OCI-LY7 (cell line): ENCODE measurements at regions not wholly inside any gene's neighbourhood (a gene's known extent, or its start where the extent isn't known, plus 50 kb on each side); places are given as distances from the start of the nearest gene placed in this dataset.
"Not testable (repeated sequence)": the region's sequence is repeated elsewhere in the genome, so short reads cannot be mapped to it uniquely, and the experiment has no call there.

Experiments
- BruUV-seq: library from RNA; stranded (reverse); fragments of 400-500 nt; replicated peaks from 2 replicates; lab custom pipeline; 2021; lab: Mats Ljungman, UMichigan
- CTCF ChIA-PET: fragments of 300-600 bp; sonication (Branson Sonifier 250); formaldehyde crosslinking; loops from one replicate; lab custom pipeline; 2022; ENCODE audit warnings: antibody characterized with exemption; ENCODE audit not compliant: unreplicated experiment; lab: Charles Lee
- POLR2A ChIA-PET: fragments of 300-600 bp; sonication (Branson Sonifier 250); formaldehyde crosslinking; loops from one replicate; lab custom pipeline; 2022; ENCODE audit warnings: antibody characterized with exemption; lab: Charles Lee
- DNase-seq: peaks from one replicate; pipeline ENCODE4 v3.0.0-alpha.2; 2015; ENCODE audit warnings: low spot score
- H2AFZ ChIP-seq: fragments of 200-600 bp; sonication (generic), shearing (Covaris generic); 2 replicates; pipeline ENCODE4 v1.6.1; 2014; ENCODE audit warnings: mild to moderate bottlenecking, antibody characterized with exemption, low read length, moderate library complexity
- H3K27ac ChIP-seq: fragments of 200-600 bp; sonication (generic); 2 replicates; pipeline ENCODE4 v1.5.1; 2014; ENCODE audit warnings: mixed run types, low read depth, mild to moderate bottlenecking, moderate library complexity, low read length, inconsistent platforms; ENCODE audit not compliant: poor library complexity, severe bottlenecking
- H3K36me3 ChIP-seq: fragments of 200-600 bp; sonication (generic); 2 replicates; pipeline ENCODE4 v1.6.1; 2014; ENCODE audit warnings: mild to moderate bottlenecking, antibody characterized with exemption, low read length, moderate library complexity, mixed read lengths; ENCODE audit not compliant: insufficient read depth
- H3K4me1 ChIP-seq: fragments of 200-600 bp; sonication (generic); 2 replicates; pipeline ENCODE4 v1.5.1; 2014; ENCODE audit warnings: mild to moderate bottlenecking, low read length; ENCODE audit not compliant: insufficient read depth, poor library complexity, severe bottlenecking
- H3K4me2 ChIP-seq: fragments of 200-600 bp; sonication (generic); 2 replicates; pipeline ENCODE4 v1.6.1; 2014; ENCODE audit warnings: mild to moderate bottlenecking, low read length
- H3K4me3 ChIP-seq: fragments of 200-600 bp; sonication (generic); 2 replicates; pipeline ENCODE4 v1.5.1; 2014; ENCODE audit warnings: mild to moderate bottlenecking, low read depth, low read length; ENCODE audit not compliant: poor library complexity, severe bottlenecking
- H3K79me2 ChIP-seq: fragments of 200-600 bp; sonication (generic); 2 replicates; pipeline ENCODE4 v1.6.1; 2016; ENCODE audit warnings: low read depth, mild to moderate bottlenecking, low read length, moderate library complexity, mixed read lengths; ENCODE audit not compliant: insufficient read depth
- H3K9me2 ChIP-seq: fragments of 200-600 bp; sonication (generic); 2 replicates; pipeline ENCODE4 v1.6.1; 2016; ENCODE audit warnings: mild to moderate bottlenecking, low read length, mixed read lengths; ENCODE audit not compliant: insufficient read depth
- H3K9me3 ChIP-seq: fragments of 200-600 bp; sonication (generic); 2 replicates; pipeline ENCODE4 v1.6.1; 2014; ENCODE audit warnings: mild to moderate bottlenecking, mixed run types, low read length, mixed read lengths
- H4K20me1 ChIP-seq: fragments of 200-600 bp; sonication (generic); 2 replicates; pipeline ENCODE4 v1.6.1; 2014; ENCODE audit warnings: mild to moderate bottlenecking, antibody characterized with exemption, low read length, moderate library complexity, mixed read lengths; ENCODE audit not compliant: insufficient read depth
- CTCF ChIP-seq: fragments of 200-600 bp; sonication (generic); conservative IDR thresholded peaks from 2 replicates; pipeline ENCODE4 v1.5.1; 2014; ENCODE audit warnings: mild to moderate bottlenecking, antibody characterized with exemption, low read length, moderate library complexity, mixed read lengths
- EZH2phosphoT487 ChIP-seq: fragments of 200-600 bp; sonication (generic); IDR thresholded peaks from 2 replicates; pipeline ENCODE4 v1.6.1; 2018; ENCODE audit warnings: low read depth, borderline replicate concordance, mild to moderate bottlenecking, mixed run types, antibody characterized with exemption, low read length, moderate library complexity, mixed read lengths
- intact Hi-C: fragments of 100-400 bp; cut with micrococcal nuclease; formaldehyde crosslinking; loops from one replicate; pipeline ENCODE4 v1.10.0; 2022; ENCODE audit not compliant: unreplicated experiment

- ChIA-PET POLR2A (no interaction called here), CTCF (no interaction called here)
- Histone ChIP-seq H3K9me2 (no peaks in the 10 kb centered on the region), H4K20me1 (no peaks in the 10 kb centered on the region), H2AFZ (no peak overlapping the region), H3K27ac (no peak overlapping the region), H3K4me1 (no peaks in the 10 kb centered on the region), H3K4me2 (no peak overlapping the region), H3K9me3 (no peaks in the 10 kb centered on the region), H3K4me3 (no peak overlapping the region), H3K79me2 (no peaks in the 10 kb centered on the region), H3K36me3 (no peaks in the 10 kb centered on the region)
- BruUV-seq: no TSS peak
- DNase-seq: no peak
- intact Hi-C loops: no loop called here
- TF ChIP-seq CTCF (no peak), EZH2phosphoT487 (no peak)
Observed at GRCh38 chr11:91075032-91075695, 852.3 kb upstream of the CHORDC1 start.

- no peak for TF ChIP-seq EZH2phosphoT487
- no peak for TF ChIP-seq CTCF
- Histone ChIP-seq H3K4me2 (no peak overlapping the region), H3K9me3 (no peaks in the 10 kb centered on the region), H4K20me1 (no peaks in the 10 kb centered on the region), H3K27ac (no peak overlapping the region), H3K36me3 (no peaks in the 10 kb centered on the region), H3K4me3 (no peak overlapping the region), H3K79me2 (no peaks in the 10 kb centered on the region), H3K4me1 (no peaks in the 10 kb centered on the region), H3K9me2 (no peaks in the 10 kb centered on the region), H2AFZ (no peak overlapping the region)
- no peak for DNase-seq
- ChIA-PET CTCF (no interaction called here), POLR2A (interaction anchor here (0.7 kb wide), 1 partner anchor 11 kb away, joined by 3 read pairs; no protein-coding TSS in a partner anchor)
- BruUV-seq: no TSS peak
- intact Hi-C loops: no loop called here
Observed at GRCh38 chr11:91067666-91068065, 844.8 kb upstream of the CHORDC1 start.

- no TSS peak for BruUV-seq
- CTCF ChIA-PET: no interaction called here
Observed at GRCh38 chr11:91066456-91067047, 843.7 kb upstream of the CHORDC1 start.

GRCh38 chr11:91063399-91063798, 840.5 kb upstream of the CHORDC1 start:
- intact Hi-C loops, CTCF ChIA-PET, POLR2A ChIA-PET, H3K9me3 ChIP-seq, H3K9me2 ChIP-seq, H3K36me3 ChIP-seq, H4K20me1 ChIP-seq, H2AFZ ChIP-seq, BruUV-seq, H3K79me2 ChIP-seq, H3K4me2 ChIP-seq, DNase-seq, H3K4me3 ChIP-seq, H3K27ac ChIP-seq, H3K4me1 ChIP-seq: not testable (repeated sequence)

More at GRCh38 chr11:91066456-91067047, 843.7 kb upstream of the CHORDC1 start:
- no peak for DNase-seq
- TF ChIP-seq CTCF (no peak), EZH2phosphoT487 (no peak)
- POLR2A ChIA-PET: no interaction called here
- intact Hi-C loops: no loop called here
- H3K4me3 ChIP-seq: no peak overlapping the region
- no peaks in the 10 kb centered on the region for H3K36me3 ChIP-seq
- H2AFZ ChIP-seq: no peak overlapping the region
- no peaks in the 10 kb centered on the region for H3K79me2 ChIP-seq
- no peaks in the 10 kb centered on the region for H3K9me2 ChIP-seq
- no peak overlapping the region for H3K4me2 ChIP-seq
- H3K4me1 ChIP-seq: no peaks in the 10 kb centered on the region
- H4K20me1 ChIP-seq: no peaks in the 10 kb centered on the region
- no peak overlapping the region for H3K27ac ChIP-seq
- H3K9me3 ChIP-seq: no peaks in the 10 kb centered on the region
